Small intestine (tissue), 7 donors: ENCODE measurements at regions not wholly inside any gene's neighbourhood (a gene's known extent, or its start where the extent isn't known, plus 50 kb on each side); places are given as distances from the start of the nearest gene placed in this dataset.
"Not testable (repeated sequence)": the region's sequence is repeated elsewhere in the genome, so short reads cannot be mapped to it uniquely, and the experiment has no call there.

ENCODE experiments used
- DNase-seq, 2 donors: peaks; one replicate each; pipeline versions ENCODE4 v3.0.0 to v3.0.0-alpha.2; 2013
- FAIRE-seq: peaks from 2 replicates; lab custom pipeline; 2012; peaks lifted over from hg19 to GRCh38; lab: Jason Lieb, UNC
- H3K27ac ChIP-seq, 3 donors: one replicate each; pipeline ENCODE4 v1.5.1; 2013; ENCODE audit warnings: low read length in 2 of 3, mild to moderate bottlenecking in 2 of 3, control low read depth in 1 of 3, inconsistent platforms in 1 of 3, low read depth in 1 of 3, moderate library complexity in 1 of 3
- H3K27me3 ChIP-seq, 3 donors: one replicate each; pipeline ENCODE4 v1.6.1; 2013; ENCODE audit warnings: low read length in 3 of 3, inconsistent platforms in 1 of 3; ENCODE audit not compliant: control insufficient read depth in 3 of 3, insufficient read depth in 3 of 3
- H3K36me3 ChIP-seq, 3 donors: one replicate each; pipeline ENCODE4 v1.6.1; 2013; ENCODE audit warnings: low read length in 3 of 3, inconsistent platforms in 1 of 3, low read depth in 1 of 3, mild to moderate bottlenecking in 1 of 3, moderate library complexity in 1 of 3; ENCODE audit not compliant: control insufficient read depth in 3 of 3, insufficient read depth in 2 of 3
- H3K4me1 ChIP-seq, 3 donors: one replicate each; pipeline ENCODE4 v1.6.1; 2013; ENCODE audit warnings: low read length in 2 of 3, inconsistent platforms in 1 of 3, low read depth in 1 of 3, mild to moderate bottlenecking in 1 of 3, moderate library complexity in 1 of 3; ENCODE audit not compliant: control insufficient read depth in 3 of 3, insufficient read depth in 2 of 3
- H3K4me3 ChIP-seq, 3 donors: one replicate each; pipeline ENCODE4 v1.5.1; 2013; ENCODE audit warnings: low read length in 3 of 3, control low read depth in 1 of 3, inconsistent platforms in 1 of 3, low read depth in 1 of 3, mild to moderate bottlenecking in 1 of 3, moderate library complexity in 1 of 3
- H3K9me3 ChIP-seq, 2 donors: one replicate each; pipeline ENCODE4 v1.6.1; 2013; ENCODE audit warnings: low read depth in 1 of 2, low read length in 1 of 2; ENCODE audit not compliant: control insufficient read depth in 2 of 2, insufficient read depth in 1 of 2
- WGBS, 3 donors: extraction: QIAGEN DNeasy Blood & Tissue Kit; methylation state at CpG; one replicate each; pipeline ENCODE4 v1.1.7; 2013; 5-methylcytosine and 5-hydroxymethylcytosine counted together
- donor health status: healthy with polysubstance abuse.
- donor health status: control.
- donor health status: control.
- donor health status: Bipolar disorder and iron deficiency.
- donor health status: healthy.

DNA sequence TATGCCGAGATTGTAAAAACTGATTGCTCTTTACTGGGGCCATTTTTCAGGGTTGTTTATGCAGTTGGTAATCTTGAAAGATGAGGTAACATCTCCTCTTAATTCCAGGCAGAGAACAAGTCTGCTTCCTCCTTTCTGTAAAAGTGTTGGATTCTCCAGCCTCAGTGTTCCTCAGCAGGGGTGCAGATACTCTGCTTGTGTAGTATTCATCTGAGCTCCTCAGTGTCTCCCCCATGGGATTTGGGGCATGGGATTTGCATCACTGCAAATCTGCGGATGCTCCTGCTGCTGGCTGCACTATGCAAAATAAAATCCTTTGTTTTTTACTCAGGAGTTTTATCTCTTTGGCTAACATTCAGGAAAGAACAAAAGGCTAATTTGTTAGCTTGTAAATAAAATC is 104.9 kb upstream of the ATP8A1 start:
- no peak for DNase-seq
- H3K36me3 ChIP-seq: no peaks in the 10 kb centered on the region
- no peak for FAIRE-seq
- H3K27me3 ChIP-seq: no peaks in the 10 kb centered on the region
- no peaks in the 10 kb centered on the region for H3K9me3 ChIP-seq
- H3K4me3 ChIP-seq: no peak overlapping the region
- 55 to 76% (median 68%) methylated on average over 2 of the region's 2 CpGs for WGBS, 3 donors
- H3K4me1 ChIP-seq: no peaks in the 10 kb centered on the region
- H3K27ac ChIP-seq: no peak overlapping the region

- H3K4me3 ChIP-seq, FAIRE-seq, H3K27me3 ChIP-seq, H3K36me3 ChIP-seq, DNase-seq, H3K9me3 ChIP-seq, H3K4me1 ChIP-seq, H3K27ac ChIP-seq: not testable (repeated sequence)
- WGBS, 3 donors: 40 to 67% (median 52%) methylated on average over 2 of the region's 2 CpGs
Measured at GRCh38 chr4:42754965-42755364, 98.1 kb upstream of the ATP8A1 start.

- Histone ChIP-seq H3K4me1 (no peaks in the 10 kb centered on the region), H3K36me3 (no peaks in the 10 kb centered on the region), H3K27me3 (no peaks in the 10 kb centered on the region), H3K4me3 (no peak overlapping the region), H3K27ac (no peak overlapping the region), H3K9me3 (no peaks in the 10 kb centered on the region)
- FAIRE-seq (no peak), DNase-seq (no peak)
- WGBS, 3 donors: 83 to 92% (median 89%) methylated on average over 1 of the region's 1 CpG
Measured at GRCh38 chr4:42751587-42751986, 94.7 kb upstream of the ATP8A1 start.

DNA sequence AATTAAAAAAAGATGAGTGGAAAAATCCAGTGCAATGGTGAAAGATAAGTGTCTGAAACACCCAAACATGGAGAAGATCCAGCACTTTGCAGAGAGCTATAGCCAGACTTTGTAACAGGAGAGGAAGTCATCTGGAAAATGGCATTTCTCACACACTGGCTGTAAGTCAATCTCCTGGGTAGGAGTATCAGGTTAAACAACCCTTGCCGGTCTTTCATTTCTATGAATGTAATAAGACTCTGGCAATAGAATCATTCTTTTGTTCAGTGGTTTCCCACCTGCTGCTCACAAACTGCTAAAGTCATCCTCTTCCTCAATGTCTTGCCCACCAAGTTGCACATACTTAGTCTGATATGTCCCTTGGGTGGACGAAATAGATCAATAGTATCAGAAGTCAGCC is 94.0 kb upstream of the ATP8A1 start:
- no peaks in the 10 kb centered on the region for H3K27me3 ChIP-seq
- H3K4me1 ChIP-seq: no peaks in the 10 kb centered on the region
- WGBS, 3 donors: 38 to 53% (median 50%) methylated on average over 2 of the region's 2 CpGs
- no peaks in the 10 kb centered on the region for H3K9me3 ChIP-seq
- DNase-seq: no peak
- H3K27ac ChIP-seq: no peak overlapping the region
- H3K36me3 ChIP-seq: no peaks in the 10 kb centered on the region
- no peak overlapping the region for H3K4me3 ChIP-seq
- no peak for FAIRE-seq

- Histone ChIP-seq H3K4me3 (no peak overlapping the region), H3K36me3 (no peaks in the 10 kb centered on the region), H3K9me3 (no peaks in the 10 kb centered on the region), H3K27me3 (no peaks in the 10 kb centered on the region), H3K27ac (no peak overlapping the region), H3K4me1 (no peaks in the 10 kb centered on the region)
- DNase-seq (peak; percentile 30 to 42), FAIRE-seq (no peak)
- WGBS, 3 donors: 15 to 49% (median 19%) methylated on average over 1 of the region's 1 CpG
Measured at GRCh38 chr4:42750091-42750490, 93.2 kb upstream of the ATP8A1 start.

- FAIRE-seq: no peak
- WGBS, 3 donors: 85 to 91% (median 89%) methylated on average over 2 of the region's 2 CpGs
Measured at GRCh38 chr4:42747971-42748370, 91.1 kb upstream of the ATP8A1 start.

GRCh38 chr4:42736527-42737195 is 79.8 kb upstream of the ATP8A1 start:
- H3K4me1 ChIP-seq: no peaks in the 10 kb centered on the region
- H3K36me3 ChIP-seq: no peaks in the 10 kb centered on the region
- no peak overlapping the region for H3K27ac ChIP-seq
- WGBS, 3 donors: 80 to 93% (median 91%) methylated on average over 5 of the region's 5 CpGs
- H3K27me3 ChIP-seq: no peaks in the 10 kb centered on the region
- DNase-seq: no peak
- FAIRE-seq: no peak
- no peaks in the 10 kb centered on the region for H3K9me3 ChIP-seq
- no peak overlapping the region for H3K4me3 ChIP-seq

More at GRCh38 chr4:42747971-42748370, 91.1 kb upstream of the ATP8A1 start:
- no peaks in the 10 kb centered on the region for H3K9me3 ChIP-seq
- H3K4me1 ChIP-seq: no peaks in the 10 kb centered on the region
- H3K4me3 ChIP-seq: no peak overlapping the region
- DNase-seq: no peak
- H3K27ac ChIP-seq: no peak overlapping the region
- H3K27me3 ChIP-seq: no peaks in the 10 kb centered on the region
- no peaks in the 10 kb centered on the region for H3K36me3 ChIP-seq

DNA sequence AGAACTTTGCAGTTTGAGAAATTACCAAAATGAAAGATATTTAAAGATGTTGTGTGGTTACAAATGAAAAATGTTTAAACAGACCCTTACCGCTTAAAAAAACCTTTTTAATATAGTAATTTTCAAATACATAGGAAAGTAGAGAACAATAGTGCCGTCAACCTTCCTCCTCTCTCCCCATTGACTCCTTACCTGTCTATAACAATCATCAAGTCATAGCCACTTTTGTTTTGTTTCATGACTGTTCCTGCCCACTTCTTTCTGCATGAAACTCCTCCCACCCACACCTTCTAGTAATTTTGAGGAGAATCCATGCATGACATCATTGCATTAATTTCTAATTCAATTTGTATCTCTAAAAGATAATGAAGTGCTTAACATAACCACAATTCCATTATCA is 76.5 kb upstream of the ATP8A1 start:
- 64 to 71% (median 69%) methylated on average over 2 of the region's 2 CpGs for WGBS, 3 donors
- no peaks in the 10 kb centered on the region for H3K4me1 ChIP-seq
- DNase-seq (no peak), FAIRE-seq (no peak)
- no peaks in the 10 kb centered on the region for H3K27me3 ChIP-seq
- H3K9me3 ChIP-seq: no peaks in the 10 kb centered on the region
- H3K4me3 ChIP-seq: no peak overlapping the region
- no peaks in the 10 kb centered on the region for H3K36me3 ChIP-seq
- no peak overlapping the region for H3K27ac ChIP-seq

GRCh38 chr4:42732776-42733175 is 75.9 kb upstream of the ATP8A1 start:
- no peak for FAIRE-seq
- Histone ChIP-seq H3K36me3 (no peaks in the 10 kb centered on the region), H3K4me3 (no peak overlapping the region), H3K4me1 (no peaks in the 10 kb centered on the region), H3K27ac (no peak overlapping the region), H3K27me3 (no peaks in the 10 kb centered on the region), H3K9me3 (no peaks in the 10 kb centered on the region)
- DNase-seq: no peak
- WGBS, 3 donors: 86 to 95% (median 90%) methylated on average over 5 of the region's 5 CpGs
